ENCODE measurements at regions not wholly inside any gene's neighbourhood (a gene's known extent, or its start where the extent isn't known, plus 50 kb on each side); places are given as distances from the start of the nearest gene placed in this dataset.

DNA sequence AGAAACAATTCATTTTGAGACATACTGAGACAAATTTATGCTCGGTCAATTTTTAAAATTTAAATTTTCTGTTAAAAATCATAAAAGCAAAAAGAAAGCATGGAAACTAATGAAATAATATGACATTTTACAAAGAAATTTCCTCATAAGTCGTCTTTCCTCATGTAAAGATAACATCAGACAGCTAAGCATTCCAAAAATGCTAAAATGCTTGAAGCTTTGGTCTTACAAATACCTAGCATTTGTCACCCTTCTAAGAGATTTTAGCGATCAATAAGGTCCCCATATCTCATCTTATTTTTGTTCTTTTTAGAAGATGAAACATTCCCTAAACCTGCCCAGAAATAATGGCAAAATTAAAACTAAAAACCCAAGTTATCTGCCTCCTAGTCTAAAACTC, 68.5 kb upstream of the FREM2 start:
- DNase-seq: no peak

GRCh38 chr13:38618881-38619280, 68.0 kb upstream of the FREM2 start:
- no peak for DNase-seq

DNA sequence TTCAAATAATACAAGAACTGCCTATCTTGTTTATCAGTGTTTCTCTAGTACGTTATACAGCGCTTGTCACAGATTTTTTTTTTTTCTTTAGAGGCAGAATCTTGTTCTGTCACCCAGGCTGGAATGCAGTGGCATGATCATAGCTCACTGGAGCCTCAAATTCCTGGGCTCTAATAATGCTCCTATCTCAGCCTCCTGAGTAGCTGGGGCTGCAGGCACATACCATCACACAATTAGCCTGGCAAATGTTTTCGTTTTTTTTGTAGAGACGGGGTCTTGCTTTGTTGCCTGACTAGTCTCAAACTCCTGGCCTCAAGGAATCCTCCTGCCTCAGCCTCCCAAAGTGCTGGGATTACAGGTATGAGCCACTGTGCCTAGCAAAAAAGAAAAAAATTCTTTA, 66.0 kb upstream of the FREM2 start:
- no peak for DNase-seq

DNA sequence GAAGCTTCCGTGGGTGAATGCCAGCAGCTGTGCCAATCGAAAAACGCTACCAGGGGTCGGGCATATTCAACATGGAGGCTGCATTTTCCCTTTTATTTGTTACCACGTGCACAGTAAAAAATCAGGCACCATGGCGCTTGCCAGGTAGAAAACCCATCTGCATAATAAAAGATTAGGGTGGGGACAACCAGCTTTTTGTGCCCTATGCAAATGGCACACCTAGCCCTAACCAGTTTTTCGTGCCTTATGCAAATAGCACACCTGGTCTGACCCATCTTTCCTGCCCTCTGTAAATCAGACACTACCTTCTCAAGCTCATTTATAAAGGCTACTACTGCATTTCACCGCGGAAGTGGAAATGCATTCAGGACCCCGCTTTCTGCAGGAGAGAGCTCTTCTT, 62.1 kb upstream of the FREM2 start:
- no peak for DNase-seq

- no peak for DNase-seq
Observed at GRCh38 chr13:38628554-38628953, 58.3 kb upstream of the FREM2 start.

DNA sequence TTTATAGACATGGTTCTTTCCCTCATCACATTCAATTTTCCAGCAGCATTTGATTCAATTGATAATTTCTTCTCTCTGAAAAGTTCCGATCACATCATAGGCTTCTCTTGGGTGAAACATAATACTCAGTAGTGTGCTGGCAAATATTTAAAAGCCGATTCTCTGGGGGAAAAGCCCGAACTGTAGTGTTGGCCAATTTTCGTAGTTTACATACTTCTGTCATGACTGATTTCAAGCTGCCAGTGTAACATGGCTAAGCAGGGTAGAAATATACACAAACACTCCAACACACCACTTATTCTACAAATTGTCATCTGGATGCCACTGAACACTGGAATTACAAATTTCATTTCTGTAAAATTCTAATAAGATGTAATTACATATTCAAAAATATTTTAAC, 56.1 kb upstream of the FREM2 start:
- no peak for DNase-seq

GRCh38 chr13:38635030-38635429, 51.8 kb upstream of the FREM2 start:
- DNase-seq: peak; percentile 41

DNA sequence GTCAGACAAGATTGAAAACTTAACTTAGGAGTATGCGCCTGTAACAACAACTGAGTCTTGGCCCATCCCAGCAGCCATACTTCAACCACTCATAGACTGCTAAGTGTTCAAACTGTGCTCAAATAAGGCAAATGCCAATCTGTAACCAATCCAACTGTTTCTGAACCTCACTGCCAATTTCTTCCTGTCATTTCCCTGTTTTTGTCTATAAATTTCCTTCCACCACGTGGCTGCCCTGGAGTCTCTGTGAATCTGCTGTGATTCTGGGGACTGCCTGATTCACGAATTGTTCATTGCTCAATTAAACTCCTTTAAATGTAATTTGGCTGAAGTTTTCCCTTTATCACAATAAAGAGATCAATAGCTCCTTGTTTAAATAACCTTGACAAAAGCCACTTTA, 50.8 kb upstream of the FREM2 start:
- DNase-seq: no peak

GRCh38 chr13:38636761-38637160, 50.1 kb upstream of the FREM2 start:
- DNase-seq: no peak

Measured in NCI-H82 (cell line).